ENCODE measurements at regions not wholly inside any gene's neighbourhood (a gene's known extent, or its start where the extent isn't known, plus 50 kb on each side); places are given as distances from the start of the nearest gene placed in this dataset.

- Histone ChIP-seq H3K4me1 (ENCODE audit: control insufficient read depth in 2 of 2, insufficient read depth in 2 of 2, low read length in 2 of 2) (no peaks in the 10 kb centered on the region), H3K9me3 (ENCODE audit: control insufficient read depth in 2 of 2, low read length in 2 of 2) (no peaks in the 10 kb centered on the region), H3K4me3 (ENCODE audit: low read length in 2 of 2) (no peak overlapping the region), H3K36me3 (ENCODE audit: control insufficient read depth in 2 of 2, insufficient read depth in 2 of 2, low read length in 2 of 2) (no peaks in the 10 kb centered on the region), H3K9ac (ENCODE audit: low read depth in 1 of 2, low read length in 2 of 2) (no peak overlapping the region), H3K27ac (ENCODE audit: low read depth in 2 of 2, low read length in 2 of 2) (no peak overlapping the region), H3K27me3 (ENCODE audit: control insufficient read depth in 2 of 2, insufficient read depth in 2 of 2, low read length in 2 of 2) (no peaks in the 10 kb centered on the region)
Measured at GRCh38 chr10:111830359-111830758, 353.2 kb downstream of the GPAM start.

- no peaks in the 10 kb centered on the region for H3K4me1 ChIP-seq (ENCODE audit: control insufficient read depth in 2 of 2, insufficient read depth in 2 of 2, low read length in 2 of 2)
- H3K4me3 ChIP-seq (ENCODE audit: low read length in 2 of 2), result no peak overlapping the region
- H3K27me3 ChIP-seq (ENCODE audit: control insufficient read depth in 2 of 2, insufficient read depth in 2 of 2, low read length in 2 of 2), result no peaks in the 10 kb centered on the region
- no peaks in the 10 kb centered on the region for H3K9me3 ChIP-seq (ENCODE audit: control insufficient read depth in 2 of 2, low read length in 2 of 2)
- H3K9ac ChIP-seq (ENCODE audit: low read depth in 1 of 2, low read length in 2 of 2), result no peak overlapping the region
- H3K27ac ChIP-seq (ENCODE audit: low read depth in 2 of 2, low read length in 2 of 2), result no peak overlapping the region
- no peaks in the 10 kb centered on the region for H3K36me3 ChIP-seq (ENCODE audit: control insufficient read depth in 2 of 2, insufficient read depth in 2 of 2, low read length in 2 of 2)
Measured at GRCh38 chr10:111831058-111831457, 352.5 kb downstream of the GPAM start.

- Histone ChIP-seq H3K4me1 (ENCODE audit: control insufficient read depth in 2 of 2, insufficient read depth in 2 of 2, low read length in 2 of 2) (no peaks in the 10 kb centered on the region), H3K36me3 (ENCODE audit: control insufficient read depth in 2 of 2, insufficient read depth in 2 of 2, low read length in 2 of 2) (no peaks in the 10 kb centered on the region), H3K27me3 (ENCODE audit: control insufficient read depth in 2 of 2, insufficient read depth in 2 of 2, low read length in 2 of 2) (no peaks in the 10 kb centered on the region), H3K9me3 (ENCODE audit: control insufficient read depth in 2 of 2, low read length in 2 of 2) (no peaks in the 10 kb centered on the region), H3K9ac (ENCODE audit: low read depth in 1 of 2, low read length in 2 of 2) (no peak overlapping the region), H3K27ac (ENCODE audit: low read depth in 2 of 2, low read length in 2 of 2) (no peak overlapping the region), H3K4me3 (ENCODE audit: low read length in 2 of 2) (no peak overlapping the region)
Measured at GRCh38 chr10:111833251-111833650, 350.3 kb downstream of the GPAM start.

GRCh38 chr10:111835574-111835973 lies 348.0 kb downstream of the GPAM start:
- Histone ChIP-seq H3K27me3 (ENCODE audit: control insufficient read depth in 2 of 2, insufficient read depth in 2 of 2, low read length in 2 of 2) (no peaks in the 10 kb centered on the region), H3K4me1 (ENCODE audit: control insufficient read depth in 2 of 2, insufficient read depth in 2 of 2, low read length in 2 of 2) (no peaks in the 10 kb centered on the region), H3K9me3 (ENCODE audit: control insufficient read depth in 2 of 2, low read length in 2 of 2) (no peaks in the 10 kb centered on the region), H3K36me3 (ENCODE audit: control insufficient read depth in 2 of 2, insufficient read depth in 2 of 2, low read length in 2 of 2) (no peaks in the 10 kb centered on the region), H3K27ac (ENCODE audit: low read depth in 2 of 2, low read length in 2 of 2) (no peak overlapping the region), H3K9ac (ENCODE audit: low read depth in 1 of 2, low read length in 2 of 2) (no peak overlapping the region), H3K4me3 (ENCODE audit: low read length in 2 of 2) (no peak overlapping the region)

- no peaks in the 10 kb centered on the region for H3K27me3 ChIP-seq (ENCODE audit: control insufficient read depth in 2 of 2, insufficient read depth in 2 of 2, low read length in 2 of 2)
- H3K9me3 ChIP-seq (ENCODE audit: control insufficient read depth in 2 of 2, low read length in 2 of 2), result no peaks in the 10 kb centered on the region
- H3K9ac ChIP-seq (ENCODE audit: low read depth in 1 of 2, low read length in 2 of 2), result no peak overlapping the region
- H3K4me1 ChIP-seq (ENCODE audit: control insufficient read depth in 2 of 2, insufficient read depth in 2 of 2, low read length in 2 of 2), result no peaks in the 10 kb centered on the region
- no peak overlapping the region for H3K4me3 ChIP-seq (ENCODE audit: low read length in 2 of 2)
- no peak overlapping the region for H3K27ac ChIP-seq (ENCODE audit: low read depth in 2 of 2, low read length in 2 of 2)
- no peaks in the 10 kb centered on the region for H3K36me3 ChIP-seq (ENCODE audit: control insufficient read depth in 2 of 2, insufficient read depth in 2 of 2, low read length in 2 of 2)
Measured at GRCh38 chr10:111836064-111836463, 347.5 kb downstream of the GPAM start.

- Histone ChIP-seq H3K4me3 (ENCODE audit: low read length in 2 of 2) (no peak overlapping the region), H3K4me1 (ENCODE audit: control insufficient read depth in 2 of 2, insufficient read depth in 2 of 2, low read length in 2 of 2) (no peaks in the 10 kb centered on the region), H3K27me3 (ENCODE audit: control insufficient read depth in 2 of 2, insufficient read depth in 2 of 2, low read length in 2 of 2) (no peaks in the 10 kb centered on the region), H3K9ac (ENCODE audit: low read depth in 1 of 2, low read length in 2 of 2) (no peak overlapping the region), H3K27ac (ENCODE audit: low read depth in 2 of 2, low read length in 2 of 2) (no peak overlapping the region), H3K9me3 (ENCODE audit: control insufficient read depth in 2 of 2, low read length in 2 of 2) (no peaks in the 10 kb centered on the region), H3K36me3 (ENCODE audit: control insufficient read depth in 2 of 2, insufficient read depth in 2 of 2, low read length in 2 of 2) (no peaks in the 10 kb centered on the region)
Measured at GRCh38 chr10:111836571-111836970, 347.0 kb downstream of the GPAM start.

GRCh38 chr10:111837086-111837485 lies 346.5 kb downstream of the GPAM start:
- H3K4me1 ChIP-seq (ENCODE audit: control insufficient read depth in 2 of 2, insufficient read depth in 2 of 2, low read length in 2 of 2), result no peaks in the 10 kb centered on the region
- no peaks in the 10 kb centered on the region for H3K36me3 ChIP-seq (ENCODE audit: control insufficient read depth in 2 of 2, insufficient read depth in 2 of 2, low read length in 2 of 2)
- H3K27ac ChIP-seq (ENCODE audit: low read depth in 2 of 2, low read length in 2 of 2), result no peak overlapping the region
- no peak overlapping the region for H3K4me3 ChIP-seq (ENCODE audit: low read length in 2 of 2)
- no peak overlapping the region for H3K9ac ChIP-seq (ENCODE audit: low read depth in 1 of 2, low read length in 2 of 2)
- no peaks in the 10 kb centered on the region for H3K27me3 ChIP-seq (ENCODE audit: control insufficient read depth in 2 of 2, insufficient read depth in 2 of 2, low read length in 2 of 2)
- no peaks in the 10 kb centered on the region for H3K9me3 ChIP-seq (ENCODE audit: control insufficient read depth in 2 of 2, low read length in 2 of 2)

GRCh38 chr10:111837985-111838384 lies 345.6 kb downstream of the GPAM start:
- Histone ChIP-seq H3K27me3 (ENCODE audit: control insufficient read depth in 2 of 2, insufficient read depth in 2 of 2, low read length in 2 of 2) (no peaks in the 10 kb centered on the region), H3K4me3 (ENCODE audit: low read length in 2 of 2) (no peak overlapping the region), H3K9ac (ENCODE audit: low read depth in 1 of 2, low read length in 2 of 2) (no peak overlapping the region), H3K9me3 (ENCODE audit: control insufficient read depth in 2 of 2, low read length in 2 of 2) (no peaks in the 10 kb centered on the region), H3K27ac (ENCODE audit: low read depth in 2 of 2, low read length in 2 of 2) (no peak overlapping the region), H3K36me3 (ENCODE audit: control insufficient read depth in 2 of 2, insufficient read depth in 2 of 2, low read length in 2 of 2) (no peaks in the 10 kb centered on the region), H3K4me1 (ENCODE audit: control insufficient read depth in 2 of 2, insufficient read depth in 2 of 2, low read length in 2 of 2) (no peaks in the 10 kb centered on the region)

- no peak overlapping the region for H3K27ac ChIP-seq (ENCODE audit: low read depth in 2 of 2, low read length in 2 of 2)
- H3K36me3 ChIP-seq (ENCODE audit: control insufficient read depth in 2 of 2, insufficient read depth in 2 of 2, low read length in 2 of 2), result no peaks in the 10 kb centered on the region
- no peak overlapping the region for H3K4me3 ChIP-seq (ENCODE audit: low read length in 2 of 2)
- no peaks in the 10 kb centered on the region for H3K27me3 ChIP-seq (ENCODE audit: control insufficient read depth in 2 of 2, insufficient read depth in 2 of 2, low read length in 2 of 2)
- H3K4me1 ChIP-seq (ENCODE audit: control insufficient read depth in 2 of 2, insufficient read depth in 2 of 2, low read length in 2 of 2), result no peaks in the 10 kb centered on the region
- no peak overlapping the region for H3K9ac ChIP-seq (ENCODE audit: low read depth in 1 of 2, low read length in 2 of 2)
- no peaks in the 10 kb centered on the region for H3K9me3 ChIP-seq (ENCODE audit: control insufficient read depth in 2 of 2, low read length in 2 of 2)
Measured at GRCh38 chr10:111840546-111840945, 343.0 kb downstream of the GPAM start.

GRCh38 chr10:111852801-111853200 lies 330.8 kb downstream of the GPAM start:
- Histone ChIP-seq H3K36me3 (ENCODE audit: control insufficient read depth in 2 of 2, insufficient read depth in 2 of 2, low read length in 2 of 2) (no peaks in the 10 kb centered on the region), H3K9ac (ENCODE audit: low read depth in 1 of 2, low read length in 2 of 2) (no peak overlapping the region), H3K9me3 (ENCODE audit: control insufficient read depth in 2 of 2, low read length in 2 of 2) (no peaks in the 10 kb centered on the region), H3K27me3 (ENCODE audit: control insufficient read depth in 2 of 2, insufficient read depth in 2 of 2, low read length in 2 of 2) (no peaks in the 10 kb centered on the region), H3K4me1 (ENCODE audit: control insufficient read depth in 2 of 2, insufficient read depth in 2 of 2, low read length in 2 of 2) (no peaks in the 10 kb centered on the region), H3K27ac (ENCODE audit: low read depth in 2 of 2, low read length in 2 of 2) (no peak overlapping the region), H3K4me3 (ENCODE audit: low read length in 2 of 2) (no peak overlapping the region)

GRCh38 chr10:111856631-111857030 lies 326.9 kb downstream of the GPAM start:
- Histone ChIP-seq H3K36me3 (ENCODE audit: control insufficient read depth in 2 of 2, insufficient read depth in 2 of 2, low read length in 2 of 2) (no peaks in the 10 kb centered on the region), H3K9ac (ENCODE audit: low read depth in 1 of 2, low read length in 2 of 2) (no peak overlapping the region), H3K27ac (ENCODE audit: low read depth in 2 of 2, low read length in 2 of 2) (no peak overlapping the region), H3K27me3 (ENCODE audit: control insufficient read depth in 2 of 2, insufficient read depth in 2 of 2, low read length in 2 of 2) (no peaks in the 10 kb centered on the region), H3K9me3 (ENCODE audit: control insufficient read depth in 2 of 2, low read length in 2 of 2) (no peaks in the 10 kb centered on the region), H3K4me1 (ENCODE audit: control insufficient read depth in 2 of 2, insufficient read depth in 2 of 2, low read length in 2 of 2) (no peaks in the 10 kb centered on the region), H3K4me3 (ENCODE audit: low read length in 2 of 2) (no peak overlapping the region)

All from mucosa of rectum (tissue), 2 donors.